Ishikawa (cell line): ENCODE measurements at regions not wholly inside any gene's neighbourhood (a gene's known extent, or its start where the extent isn't known, plus 50 kb on each side); places are given as distances from the start of the nearest gene placed in this dataset.

Source experiments
- CEBPB ChIP-seq: IDR thresholded peaks from 2 replicates; pipeline ENCODE4 v1.6.1; 2012
- CREB1 ChIP-seq: IDR thresholded peaks from 2 replicates; pipeline ENCODE4 v1.6.1; 2012; ENCODE audit warnings: low read depth
- EGR1 ChIP-seq: IDR thresholded peaks from 2 replicates; pipeline ENCODE4 v1.6.1; 2012
- EP300 ChIP-seq: IDR thresholded peaks from 2 replicates; pipeline ENCODE4 v1.6.1; 2012; ENCODE audit warnings: borderline replicate concordance
- FOXM1 ChIP-seq: IDR thresholded peaks from 2 replicates; pipeline ENCODE4 v1.6.1; 2012; ENCODE audit warnings: low read depth, borderline replicate concordance
- NFIC ChIP-seq: IDR thresholded peaks from 2 replicates; pipeline ENCODE4 v1.6.1; 2012
- RAD21 ChIP-seq: IDR thresholded peaks from 2 replicates; pipeline ENCODE4 v1.6.1; 2012; ENCODE audit warnings: low read depth
- REST ChIP-seq: IDR thresholded peaks from 2 replicates; pipeline ENCODE4 v1.6.1; 2012; ENCODE audit warnings: low read depth, mild to moderate bottlenecking
- TAF1 ChIP-seq: IDR thresholded peaks from 2 replicates; pipeline ENCODE4 v1.6.1; 2012; ENCODE audit warnings: low read depth, mild to moderate bottlenecking
- TCF12 ChIP-seq: IDR thresholded peaks from 2 replicates; pipeline ENCODE4 v1.6.1; 2012; ENCODE audit warnings: low read depth
- TEAD4 ChIP-seq: IDR thresholded peaks from 2 replicates; pipeline ENCODE4 v1.6.1; 2012
- USF1 ChIP-seq: IDR thresholded peaks from 2 replicates; pipeline ENCODE4 v1.6.1; 2012
- YY1 ChIP-seq: IDR thresholded peaks from 2 replicates; pipeline ENCODE4 v1.6.1; 2012; ENCODE audit warnings: low read depth
- ZBTB7A ChIP-seq: IDR thresholded peaks from 2 replicates; pipeline ENCODE4 v1.6.1; 2012; ENCODE audit warnings: low read depth
- TF ChIP-seq, protein P1 (sequence below): IDR thresholded peaks from 2 replicates; pipeline ENCODE4 v1.6.1; 2012

- TF ChIP-seq, protein P1, sequence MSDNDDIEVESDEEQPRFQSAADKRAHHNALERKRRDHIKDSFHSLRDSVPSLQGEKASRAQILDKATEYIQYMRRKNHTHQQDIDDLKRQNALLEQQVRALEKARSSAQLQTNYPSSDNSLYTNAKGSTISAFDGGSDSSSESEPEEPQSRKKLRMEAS: no peak
- no peak for TF ChIP-seq YY1
- TF ChIP-seq REST: no peak
- no peak for TF ChIP-seq USF1
- TF ChIP-seq CEBPB: no peak
- no peak for TF ChIP-seq CREB1
- no peak for TF ChIP-seq EGR1
- no peak for TF ChIP-seq EP300
- TF ChIP-seq NFIC: no peak
- no peak for TF ChIP-seq TAF1
- no peak for TF ChIP-seq FOXM1
- TF ChIP-seq TCF12: no peak
- TF ChIP-seq TEAD4: no peak
- no peak for TF ChIP-seq RAD21
- no peak for TF ChIP-seq ZBTB7A
Measured at GRCh38 chr13:80131204-80131603, 209.7 kb downstream of the SPRY2 start.

DNA sequence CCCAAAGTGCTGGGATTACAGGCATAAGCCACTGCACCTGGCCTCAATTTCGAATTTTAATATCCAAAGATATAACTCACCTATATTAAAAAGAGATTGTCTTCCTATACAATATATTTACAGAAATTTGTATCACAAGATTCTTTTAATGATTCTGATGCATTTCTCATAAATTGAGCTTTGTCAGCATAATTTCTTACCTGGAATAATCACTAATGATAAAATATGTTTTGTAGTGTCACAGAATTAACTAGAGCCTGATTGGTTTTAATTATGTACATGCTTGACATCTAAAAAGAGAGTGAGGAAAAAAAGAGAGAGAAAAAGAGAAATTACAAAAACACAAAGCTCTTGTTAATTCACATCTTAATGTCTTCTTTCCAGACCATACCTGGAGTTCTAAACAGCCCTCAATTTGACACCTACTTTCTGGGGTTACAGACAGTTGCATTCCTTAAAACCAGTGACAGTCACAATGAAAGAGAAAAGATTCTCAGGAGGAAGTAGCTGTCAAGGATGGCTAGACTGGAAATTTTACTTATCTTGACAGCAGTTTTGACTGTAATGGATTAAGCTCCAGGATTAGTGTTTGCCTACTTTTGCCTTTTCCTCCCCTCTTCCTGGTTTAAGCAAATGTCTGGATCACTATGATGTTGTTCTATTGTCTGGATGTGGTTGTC, 214.4 kb downstream of the SPRY2 start:
- no peak for TF ChIP-seq CEBPB
- no peak for TF ChIP-seq CREB1
- TF ChIP-seq, protein P1: no peak
- TF ChIP-seq EP300: no peak
- no peak for TF ChIP-seq RAD21
- no peak for TF ChIP-seq TCF12
- no peak for TF ChIP-seq TAF1
- no peak for TF ChIP-seq TEAD4
- no peak for TF ChIP-seq NFIC
- no peak for TF ChIP-seq FOXM1
- no peak for TF ChIP-seq REST
- no peak for TF ChIP-seq ZBTB7A
- TF ChIP-seq YY1: no peak
- no peak for TF ChIP-seq EGR1

GRCh38 chr13:80123945-80124344, 217.0 kb downstream of the SPRY2 start:
- TF ChIP-seq TCF12: no peak
- no peak for TF ChIP-seq YY1
- TF ChIP-seq, protein P1: no peak
- no peak for TF ChIP-seq EGR1
- TF ChIP-seq ZBTB7A: no peak
- no peak for TF ChIP-seq FOXM1
- no peak for TF ChIP-seq CEBPB
- no peak for TF ChIP-seq TAF1
- no peak for TF ChIP-seq USF1
- no peak for TF ChIP-seq TEAD4
- no peak for TF ChIP-seq NFIC
- no peak for TF ChIP-seq EP300
- TF ChIP-seq REST: no peak
- no peak for TF ChIP-seq CREB1

DNA sequence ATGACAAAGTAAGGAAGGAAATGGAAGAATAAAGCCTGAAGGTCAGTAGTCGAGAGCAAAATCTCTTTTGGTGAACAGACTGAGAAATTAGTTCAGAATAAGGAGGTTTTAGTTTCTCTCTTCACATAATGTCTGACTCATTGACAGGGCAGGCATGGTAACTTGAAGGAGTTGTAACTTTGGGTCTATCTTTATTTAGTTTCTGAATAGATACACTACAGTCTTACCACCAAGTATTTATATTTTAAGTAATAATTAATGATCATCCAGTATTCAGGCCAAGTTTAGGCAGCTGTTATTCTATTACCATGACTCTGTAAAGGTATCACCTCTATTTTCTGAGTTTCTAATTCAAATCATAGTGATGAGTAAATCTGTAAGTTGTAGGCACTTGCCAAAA, 219.9 kb downstream of the SPRY2 start:
- TF ChIP-seq TAF1 (no peak), ZBTB7A (no peak), CEBPB (no peak), NFIC (no peak), USF1 (no peak), CREB1 (no peak), FOXM1 (no peak), RAD21 (no peak), EP300 (no peak), EGR1 (no peak)
